GM20431 (cell line): ENCODE measurements at regions not wholly inside any gene's neighbourhood (a gene's known extent, or its start where the extent isn't known, plus 50 kb on each side); places are given as distances from the start of the nearest gene placed in this dataset.

Experiments
- in situ Hi-C: fragments of 300-500 bp; cut with MseI, MboI; formaldehyde crosslinking; loops from one replicate; pipeline ENCODE4 v1.15.0; 2020; ENCODE audit warnings: low sequenced_read_pairs; ENCODE audit not compliant: unreplicated experiment

GRCh38 chr13:99687723-99688397, 186.6 kb downstream of the TM9SF2 start:
- in situ Hi-C loops: no loop called here

- in situ Hi-C loops: no loop called here
Measured at GRCh38 chr13:99686944-99687411, 185.7 kb downstream of the TM9SF2 start.

- in situ Hi-C loops: no loop called here
Measured at GRCh38 chr13:99686157-99686572, 184.9 kb downstream of the TM9SF2 start.

- in situ Hi-C loops: no loop called here
Measured at GRCh38 chr13:99681695-99682094, 180.4 kb downstream of the TM9SF2 start.

DNA sequence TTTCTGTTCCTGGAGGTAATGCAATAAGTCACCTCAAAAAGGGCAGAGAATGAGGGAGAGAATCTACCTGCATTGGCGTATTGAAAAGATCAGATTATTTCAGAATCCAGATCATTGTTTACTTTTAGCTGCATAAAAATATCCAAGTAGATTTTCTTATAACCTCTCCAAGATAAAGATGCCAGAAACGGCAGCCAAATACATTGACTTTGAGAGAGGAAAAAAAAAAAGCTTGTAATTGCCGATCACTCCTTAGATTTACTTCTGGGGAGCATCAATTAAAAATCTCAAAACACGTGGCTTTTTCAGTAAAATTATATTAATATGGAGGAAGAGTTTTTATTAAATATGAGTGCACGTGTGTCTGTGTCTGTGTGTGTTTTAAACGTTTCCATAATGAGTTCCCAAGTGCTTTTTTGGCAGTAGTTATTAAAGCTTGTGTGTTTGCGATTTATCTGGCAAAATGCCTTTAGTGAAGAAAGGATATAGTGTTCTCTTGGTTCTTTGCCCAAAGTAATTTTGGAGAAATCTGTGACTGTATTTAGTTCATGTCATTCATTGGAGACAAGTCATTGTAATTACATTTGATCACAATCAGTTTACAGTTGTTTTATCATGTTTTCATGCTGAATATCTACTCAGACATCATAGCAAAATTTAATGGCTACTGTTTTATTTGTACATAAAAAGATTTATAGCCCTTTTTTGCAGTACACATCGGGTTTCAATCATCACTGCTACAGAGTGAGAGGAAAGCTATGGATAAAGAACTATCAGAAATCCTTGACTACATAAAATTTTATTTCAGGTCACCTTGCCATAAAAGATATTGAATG, 176.1 kb downstream of the TM9SF2 start:
- in situ Hi-C loops: no loop called here

DNA sequence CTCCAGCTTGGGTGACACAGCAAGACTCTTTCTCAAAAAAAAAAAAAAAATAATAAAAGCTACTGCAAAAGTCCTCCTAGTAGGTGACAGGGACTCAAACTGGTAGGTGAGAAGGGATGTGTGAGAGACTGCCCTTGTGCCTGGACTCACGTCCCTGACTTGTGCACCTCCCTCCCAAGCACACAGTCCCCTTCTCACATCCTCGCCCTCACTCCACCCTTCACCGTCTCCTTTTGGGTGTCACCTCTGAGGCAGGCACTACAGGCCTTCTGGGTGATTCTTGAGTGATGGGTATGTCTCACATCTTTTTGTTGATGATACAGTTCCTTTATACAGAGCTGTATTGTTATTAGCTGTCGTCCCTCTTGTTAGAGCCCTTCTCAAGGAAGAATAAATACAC, 170.5 kb downstream of the TM9SF2 start:
- in situ Hi-C loops: loop anchor here (25.0 kb wide), 1 partner anchor 841 kb away; no protein-coding TSS in a partner anchor

- in situ Hi-C loops: loop anchor here (25.0 kb wide), 1 partner anchor 843 kb away; no protein-coding TSS in a partner anchor
Measured at GRCh38 chr13:99669096-99669495, 167.8 kb downstream of the TM9SF2 start.

DNA sequence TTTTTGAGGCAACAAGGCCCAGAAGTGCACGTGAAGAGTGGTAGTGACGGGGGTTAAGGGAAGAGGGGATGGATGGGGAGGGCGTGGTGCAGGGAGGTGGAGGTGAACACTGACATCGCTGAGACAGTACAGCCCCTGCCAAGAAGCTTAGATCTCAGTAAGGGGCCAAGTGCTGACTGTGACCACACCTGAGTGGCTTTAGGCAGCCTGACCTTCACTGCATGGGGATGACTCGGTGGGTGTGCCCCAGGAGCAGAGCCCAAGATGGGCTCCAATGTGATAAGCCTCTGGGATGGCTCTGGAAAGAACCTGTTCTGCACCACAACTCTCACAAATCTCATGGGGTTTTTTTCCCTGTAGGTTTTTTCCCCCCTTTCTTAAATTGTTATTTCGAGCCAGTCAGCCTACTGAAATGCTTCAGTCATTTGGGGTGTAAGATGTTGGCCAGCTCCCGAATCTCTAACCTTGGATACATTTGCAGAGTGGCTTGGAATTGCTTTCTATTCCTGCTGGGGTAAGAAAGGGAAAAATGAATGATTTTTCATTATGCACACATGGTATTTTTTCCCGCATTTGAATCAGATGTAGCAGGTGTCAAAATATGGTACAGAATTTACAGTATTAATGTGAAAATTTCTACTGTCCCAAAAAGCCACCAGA, 165.0 kb downstream of the TM9SF2 start:
- in situ Hi-C loops: loop anchor here (25.0 kb wide), 1 partner anchor 846 kb away; no protein-coding TSS in a partner anchor

DNA sequence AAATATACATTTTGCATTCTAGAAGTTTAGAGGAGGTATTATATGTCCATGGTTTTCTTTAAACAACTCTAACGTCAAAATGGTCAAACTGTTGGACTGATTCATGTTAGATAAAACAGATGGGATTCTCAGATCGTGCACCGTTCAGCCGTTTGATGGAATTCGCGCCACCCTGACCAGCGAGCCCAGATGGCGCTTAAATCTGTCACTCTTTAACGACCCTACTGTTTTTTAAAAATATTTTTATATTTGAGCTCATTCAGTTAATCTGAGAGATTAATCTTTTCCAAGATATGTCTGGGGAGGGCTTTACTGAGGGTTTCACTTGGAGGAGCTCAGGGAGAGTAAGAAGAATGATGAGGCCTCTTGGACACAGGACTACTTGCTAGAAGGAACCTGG, 164.4 kb downstream of the TM9SF2 start:
- in situ Hi-C loops: loop anchor here (25.0 kb wide), 1 partner anchor 847 kb away; no protein-coding TSS in a partner anchor

DNA sequence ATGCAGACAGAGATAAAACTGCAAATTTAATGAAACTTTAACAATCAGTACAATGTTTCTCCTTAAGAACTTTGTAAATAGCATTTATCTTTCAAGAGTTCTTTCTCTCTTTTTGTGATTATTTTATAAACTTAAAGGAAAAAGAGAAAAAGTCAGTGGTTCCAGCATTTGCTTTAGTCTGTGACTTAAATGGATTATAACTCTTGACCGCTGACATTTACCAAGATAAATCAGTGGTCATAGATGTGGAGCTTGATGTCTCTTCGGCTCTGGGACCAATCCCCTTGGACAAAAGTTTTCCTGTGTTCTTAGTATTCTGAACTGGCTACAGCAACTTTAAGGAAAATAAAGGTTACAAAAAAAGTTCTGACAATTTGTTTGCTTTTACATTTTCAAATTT, 162.6 kb downstream of the TM9SF2 start:
- in situ Hi-C loops: loop anchor here (25.0 kb wide), 1 partner anchor 848 kb away; no protein-coding TSS in a partner anchor

DNA sequence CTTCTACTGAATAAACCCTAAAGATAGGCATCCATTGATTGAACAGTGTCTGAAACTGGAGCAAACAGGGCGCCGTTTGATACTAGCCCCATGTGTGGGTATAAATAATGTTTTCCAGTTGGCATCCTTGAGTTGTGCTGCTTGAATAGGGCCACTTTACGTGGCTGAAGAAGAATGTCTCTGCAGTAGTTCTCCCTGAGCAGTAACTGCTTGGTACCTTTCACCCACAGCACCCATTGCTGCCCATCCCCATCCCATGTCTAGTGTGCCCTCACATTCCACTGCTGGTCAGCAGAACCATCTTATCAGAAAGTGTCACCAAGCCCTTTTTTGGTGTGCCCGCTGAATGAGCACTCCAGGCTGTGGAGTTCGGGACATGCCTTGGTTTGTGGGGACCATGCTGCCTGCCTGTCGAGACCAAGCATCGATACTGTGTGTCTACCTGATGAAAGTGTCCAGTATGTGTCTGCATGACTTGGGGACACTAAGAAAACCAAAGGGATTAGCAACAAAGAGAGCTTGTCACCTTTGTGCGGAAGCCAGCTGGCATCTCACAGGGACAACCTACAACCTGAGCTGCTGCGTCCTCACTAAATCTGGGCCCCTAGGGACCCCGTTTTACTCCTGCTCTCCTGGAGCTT, 162.0 kb downstream of the TM9SF2 start:
- in situ Hi-C loops: loop anchor here (25.0 kb wide), 1 partner anchor 849 kb away; no protein-coding TSS in a partner anchor

- in situ Hi-C loops: loop anchor here (25.0 kb wide), 1 partner anchor 850 kb away; no protein-coding TSS in a partner anchor
Measured at GRCh38 chr13:99662678-99663077, 161.4 kb downstream of the TM9SF2 start.

- in situ Hi-C loops: loop anchor here (25.0 kb wide), 1 partner anchor 851 kb away; no protein-coding TSS in a partner anchor
Measured at GRCh38 chr13:99661791-99662190, 160.5 kb downstream of the TM9SF2 start.

DNA sequence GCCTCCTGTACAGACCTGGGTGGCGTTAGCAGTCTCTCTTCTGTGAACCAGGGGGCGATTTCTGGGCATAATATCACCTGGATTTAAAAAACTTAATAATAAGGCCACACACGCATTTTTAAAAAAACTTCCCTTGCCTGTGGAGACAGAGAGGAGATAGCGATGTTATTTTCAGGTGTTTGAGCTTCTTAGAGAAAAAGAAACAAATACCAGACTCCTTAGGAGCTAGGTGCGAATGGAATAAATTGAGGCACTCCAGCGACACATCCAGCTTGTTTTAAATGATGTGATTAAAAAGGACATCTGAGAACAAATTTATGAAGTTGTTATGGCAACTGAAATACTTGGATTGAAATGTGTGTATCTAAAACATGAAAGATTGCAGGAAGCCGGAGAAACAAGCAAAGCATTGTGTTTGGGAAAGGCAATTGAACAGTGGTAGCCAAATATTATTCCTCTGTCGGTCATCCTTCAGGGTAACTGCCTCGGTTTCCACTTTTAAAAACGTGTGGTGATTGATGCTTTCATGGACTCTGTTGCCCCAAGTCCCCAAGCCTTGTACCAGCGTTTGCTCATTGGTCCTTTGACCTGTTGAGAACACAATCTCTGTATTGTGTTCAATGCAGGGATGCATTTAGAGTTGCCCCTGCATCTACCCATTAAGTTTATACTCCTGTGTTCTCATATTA, 158.7 kb downstream of the TM9SF2 start:
- in situ Hi-C loops: loop anchor here (10.0 to 25.0 kb wide), 2 partner anchors 575 to 852 kb away; no protein-coding TSS in a partner anchor

DNA sequence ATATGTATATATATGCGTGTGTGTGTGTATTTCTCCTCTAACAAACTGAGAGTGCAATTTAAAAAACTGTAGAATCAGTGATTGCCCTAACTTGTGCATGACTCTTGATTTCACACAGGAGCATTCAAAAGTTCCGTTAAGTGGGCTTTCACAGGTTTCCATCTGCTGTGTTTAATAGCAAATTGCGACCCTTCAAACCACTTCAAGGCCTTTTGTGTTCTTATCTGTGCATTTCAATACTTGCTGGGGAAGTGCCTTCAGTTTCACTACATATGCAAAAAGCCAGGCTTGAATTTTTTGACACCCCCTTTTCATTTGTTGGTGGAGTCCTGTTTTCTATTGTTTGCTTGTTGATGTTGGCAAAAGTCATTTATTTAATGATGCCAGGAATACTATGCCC, 158.0 kb downstream of the TM9SF2 start:
- in situ Hi-C loops: loop anchor here (10.0 to 25.0 kb wide), 2 partner anchors 576 to 853 kb away; no protein-coding TSS in a partner anchor

DNA sequence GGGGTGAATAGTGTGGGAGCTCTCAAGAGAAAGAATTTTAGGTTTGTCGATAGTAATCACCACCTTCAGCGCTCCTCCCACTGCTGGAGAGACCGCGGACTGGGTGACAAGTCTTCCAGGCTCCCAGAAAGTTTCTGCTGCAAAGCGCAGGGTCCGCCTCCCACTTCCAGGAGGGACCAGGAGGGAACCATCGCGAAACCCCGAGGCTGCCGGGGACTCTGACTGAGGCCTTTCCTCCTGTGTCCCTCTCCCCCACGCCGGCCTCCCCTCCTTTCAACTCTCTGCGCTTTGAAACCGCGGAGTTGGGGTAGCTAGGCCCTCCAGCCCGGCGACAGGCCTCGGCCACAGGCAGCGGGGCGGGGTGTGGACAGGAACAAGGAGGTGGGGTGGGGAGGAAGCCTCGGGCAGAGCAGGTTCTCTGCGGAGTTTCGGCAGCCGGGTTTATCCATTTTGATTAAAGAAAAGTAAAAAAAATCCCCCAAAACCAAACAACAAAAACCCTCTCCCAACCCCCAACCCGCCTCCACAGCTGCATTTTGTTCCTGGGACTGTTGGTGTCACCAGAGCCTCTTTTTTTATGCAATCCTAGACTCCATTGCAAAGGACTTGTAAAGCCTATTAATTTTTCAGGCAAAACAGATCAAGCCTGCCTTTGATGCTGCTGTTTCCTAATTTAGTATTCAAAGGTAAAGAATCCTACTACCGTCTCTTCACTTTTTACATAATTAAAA, 157.2 kb downstream of the TM9SF2 start:
- in situ Hi-C loops: loop anchor here (10.0 to 25.0 kb wide), 2 partner anchors 576 to 854 kb away; no protein-coding TSS in a partner anchor

- in situ Hi-C loops: loop anchor here (10.0 to 25.0 kb wide), 2 partner anchors 577 to 854 kb away; no protein-coding TSS in a partner anchor
Measured at GRCh38 chr13:99657848-99658260, 156.6 kb downstream of the TM9SF2 start.

DNA sequence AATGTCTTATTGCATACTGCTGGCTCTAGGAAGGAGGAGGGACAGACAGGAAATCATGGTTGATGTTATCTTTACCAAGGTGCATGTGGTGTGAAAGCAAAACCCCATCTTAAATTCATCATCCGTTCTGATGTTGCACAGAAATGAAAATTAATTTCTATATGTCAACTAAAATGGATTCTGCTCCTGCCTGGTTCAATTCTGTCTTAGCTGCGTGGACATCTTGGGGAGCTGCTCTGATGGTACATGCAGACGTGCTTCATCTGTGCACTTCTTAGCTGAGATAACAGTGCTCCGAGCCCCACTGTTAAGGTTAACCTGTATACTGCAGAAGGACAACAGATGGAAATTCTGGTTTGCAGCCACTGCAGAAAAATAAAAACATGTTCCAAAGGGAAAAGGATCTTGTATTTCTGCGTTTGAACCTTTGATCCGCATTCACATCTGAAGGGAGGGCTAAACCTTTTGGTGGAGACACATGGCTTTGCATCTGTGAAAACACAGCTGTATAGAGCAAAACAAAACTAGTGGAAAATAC, 155.6 kb downstream of the TM9SF2 start:
- in situ Hi-C loops: loop anchor here (10.0 to 25.0 kb wide), 2 partner anchors 578 to 855 kb away; no protein-coding TSS in a partner anchor
